SK-N-SH treated with all-trans-retinoic acid at 6 μM for 48 hours (cell line): ENCODE measurements at regions not wholly inside any gene's neighbourhood (a gene's known extent, or its start where the extent isn't known, plus 50 kb on each side); places are given as distances from the start of the nearest gene placed in this dataset.

ENCODE experiments used
- TF ChIP-seq, protein P1 (sequence below): fragments of 250-450 bp; sonication (Bioruptor Pico); IDR thresholded peaks from 2 replicates; pipeline ENCODE4 v1.8.0; 2020; ENCODE audit warnings: mild to moderate bottlenecking, moderate library complexity, borderline replicate concordance

- TF ChIP-seq, protein P1, sequence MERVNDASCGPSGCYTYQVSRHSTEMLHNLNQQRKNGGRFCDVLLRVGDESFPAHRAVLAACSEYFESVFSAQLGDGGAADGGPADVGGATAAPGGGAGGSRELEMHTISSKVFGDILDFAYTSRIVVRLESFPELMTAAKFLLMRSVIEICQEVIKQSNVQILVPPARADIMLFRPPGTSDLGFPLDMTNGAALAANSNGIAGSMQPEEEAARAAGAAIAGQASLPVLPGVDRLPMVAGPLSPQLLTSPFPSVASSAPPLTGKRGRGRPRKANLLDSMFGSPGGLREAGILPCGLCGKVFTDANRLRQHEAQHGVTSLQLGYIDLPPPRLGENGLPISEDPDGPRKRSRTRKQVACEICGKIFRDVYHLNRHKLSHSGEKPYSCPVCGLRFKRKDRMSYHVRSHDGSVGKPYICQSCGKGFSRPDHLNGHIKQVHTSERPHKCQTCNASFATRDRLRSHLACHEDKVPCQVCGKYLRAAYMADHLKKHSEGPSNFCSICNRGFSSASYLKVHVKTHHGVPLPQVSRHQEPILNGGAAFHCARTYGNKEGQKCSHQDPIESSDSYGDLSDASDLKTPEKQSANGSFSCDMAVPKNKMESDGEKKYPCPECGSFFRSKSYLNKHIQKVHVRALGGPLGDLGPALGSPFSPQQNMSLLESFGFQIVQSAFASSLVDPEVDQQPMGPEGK (CRISPR knock-in tag): no peak
Observed at GRCh38 chr11:112911124-112911523, 50.1 kb upstream of the NCAM1 start (continued).
